H1 (cell line): ENCODE measurements at regions not wholly inside any gene's neighbourhood (a gene's known extent, or its start where the extent isn't known, plus 50 kb on each side); places are given as distances from the start of the nearest gene placed in this dataset.

ENCODE experiments used
- CTCF ChIA-PET: fragments of 300-600 bp; sonication (Branson Sonifier 250); formaldehyde crosslinking; loops from one replicate; lab custom pipeline; 2021; ENCODE audit not compliant: partially characterized antibody; lab: Charles Lee
- POLR2A ChIA-PET: fragments of 300-600 bp; sonication (Branson Sonifier 250); formaldehyde crosslinking; loops from one replicate; lab custom pipeline; 2021; ENCODE audit warnings: inconsistent platforms; ENCODE audit not compliant: partially characterized antibody; lab: Charles Lee
- DNase-seq, 2 experiments: peaks; one replicate each; pipeline versions ENCODE4 v3.0.0 to v3.0.0-alpha.2; 2010 to 2022; ENCODE audit warnings: low spot score in 2 of 2, low read depth in 1 of 2, mixed read lengths in 1 of 2
- FAIRE-seq: peaks from 2 replicates; lab custom pipeline; 2011; peaks lifted over from hg19 to GRCh38; lab: Jason Lieb, UNC
- H2AFZ ChIP-seq: 2 replicates; pipeline ENCODE4 v1.8.1; 2012; ENCODE audit warnings: low read length, inconsistent platforms
- H2AK5ac ChIP-seq: 2 replicates; pipeline ENCODE4 v1.6.1; 2013; ENCODE audit warnings: low read depth, low read length
- H2BK120ac ChIP-seq: replicated peaks from 2 replicates; pipeline ENCODE3; 2013; ENCODE audit warnings: low read depth, low read length, inconsistent platforms
- H2BK12ac ChIP-seq: 2 replicates; pipeline ENCODE4 v1.6.1; 2013; ENCODE audit warnings: low read depth, low read length
- H2BK15ac ChIP-seq: 2 replicates; pipeline ENCODE4 v1.6.1; 2013; ENCODE audit warnings: low read length
- H2BK20ac ChIP-seq: 2 replicates; pipeline ENCODE4 v1.6.1; 2013; ENCODE audit warnings: low read length
- H2BK5ac ChIP-seq: 2 replicates; pipeline ENCODE4 v1.6.1; 2013; ENCODE audit warnings: low read depth, low read length
- H3K14ac ChIP-seq: 2 replicates; pipeline ENCODE4 v1.6.1; 2013; ENCODE audit warnings: inconsistent platforms; ENCODE audit not compliant: insufficient read length
- H3K18ac ChIP-seq: 2 replicates; pipeline ENCODE4 v1.6.1; 2013; ENCODE audit warnings: low read length; ENCODE audit errors: extremely low read depth
- H3K23ac ChIP-seq: 2 replicates; pipeline ENCODE4 v1.6.1; 2013; ENCODE audit warnings: inconsistent platforms; ENCODE audit not compliant: insufficient read length
- H3K23me2 ChIP-seq: 2 replicates; pipeline ENCODE4 v1.6.1; 2013; ENCODE audit warnings: low read depth, low read length
- H3K27ac ChIP-seq: 2 replicates; pipeline ENCODE4 v1.6.1; 2011; ENCODE audit warnings: low read depth, low read length, inconsistent platforms
- H3K27me3 ChIP-seq, 4 experiments: replicated peaks in 1 of 4; 1 replicate in 1 of 4; 2 replicates in 3 of 4; pipeline versions ENCODE4 v1.6.1 to v1.8.1; 2011 to 2013; ENCODE audit warnings: low read length in 3 of 4, mild to moderate bottlenecking in 3 of 4, inconsistent platforms in 2 of 4, mixed read lengths in 2 of 4, moderate library complexity in 1 of 4; ENCODE audit not compliant: control insufficient read depth in 3 of 4, insufficient read depth in 3 of 4; ENCODE audit errors: extremely low read depth in 1 of 4
- H3K36me3 ChIP-seq, 4 experiments: 2 replicates each; pipeline versions ENCODE4 v1.6.1 to v1.8.1; 2011 to 2013; ENCODE audit warnings: mild to moderate bottlenecking in 4 of 4, low read length in 3 of 4, moderate library complexity in 2 of 4, control low read depth in 1 of 4, inconsistent platforms in 1 of 4; ENCODE audit not compliant: insufficient read depth in 4 of 4, control insufficient read depth in 2 of 4
- H3K4ac ChIP-seq: replicated peaks from 2 replicates; pipeline ENCODE3; 2013; ENCODE audit warnings: low read length, low read depth, mixed read lengths, inconsistent platforms; ENCODE audit not compliant: insufficient read length
- H3K4me1 ChIP-seq, 4 experiments: replicated peaks in 1 of 4; 1 replicate in 1 of 4; 2 replicates in 3 of 4; pipeline versions ENCODE4 v1.6.1 to v1.8.1; 2011 to 2013; ENCODE audit warnings: low read length in 3 of 4, inconsistent platforms in 2 of 4, mixed read lengths in 1 of 4; ENCODE audit not compliant: insufficient read depth in 4 of 4, control insufficient read depth in 3 of 4
- H3K4me2 ChIP-seq, 2 experiments: 2 replicates each; pipeline versions ENCODE4 v1.6.1 to v1.8.1; 2011 to 2013; ENCODE audit warnings: low read depth in 2 of 2, low read length in 2 of 2, control low read depth in 1 of 2, inconsistent platforms in 1 of 2, mild to moderate bottlenecking in 1 of 2; ENCODE audit not compliant: insufficient read depth in 1 of 2
- H3K4me3 ChIP-seq, 4 experiments: fragments of 200-600, 300-600 bp in 1 of 4; sonication (generic), shearing (Covaris generic), sonication (Bioruptor Twin) in 1 of 4; 2 replicates each; pipeline versions ENCODE4 v1.5.1 to v1.8.1; 2011 to 2016; ENCODE audit warnings: low read length in 4 of 4, low read depth in 3 of 4, control low read depth in 2 of 4, inconsistent platforms in 2 of 4, mild to moderate bottlenecking in 2 of 4, mixed read lengths in 1 of 4, moderate library complexity in 1 of 4; ENCODE audit not compliant: insufficient read depth in 2 of 4; ENCODE audit errors: extremely low read depth in 1 of 4
- H3K56ac ChIP-seq: replicated peaks from 2 replicates; pipeline ENCODE3; 2013; ENCODE audit warnings: low read depth, mild to moderate bottlenecking, mixed read lengths, low read length, inconsistent platforms; ENCODE audit not compliant: insufficient read length
- H3K79me1 ChIP-seq: 2 replicates; pipeline ENCODE4 v1.6.1; 2013; ENCODE audit warnings: low read depth, low read length, control low read depth
- H3K79me2 ChIP-seq, 2 experiments: 2 replicates each; pipeline versions ENCODE4 v1.6.1 to v1.8.1; 2012 to 2013; ENCODE audit warnings: low read length in 2 of 2, mild to moderate bottlenecking in 2 of 2, inconsistent platforms in 1 of 2; ENCODE audit not compliant: insufficient read depth in 2 of 2, control insufficient read depth in 1 of 2
- H3K9ac ChIP-seq, 4 experiments: replicated peaks in 1 of 4; 1 replicate in 1 of 4; 2 replicates in 3 of 4; pipeline versions ENCODE4 v1.6.1 to v1.8.1; 2011 to 2013; ENCODE audit warnings: low read depth in 3 of 4, low read length in 3 of 4, control low read depth in 2 of 4, mild to moderate bottlenecking in 2 of 4, moderate library complexity in 2 of 4, inconsistent platforms in 1 of 4; ENCODE audit errors: extremely low read depth in 1 of 4
- H3K9me3 ChIP-seq, 2 experiments: 2 replicates each; pipeline versions ENCODE4 v1.6.1 to v1.8.1; 2012 to 2013; ENCODE audit warnings: mild to moderate bottlenecking in 2 of 2, moderate library complexity in 2 of 2, control low read depth in 1 of 2, inconsistent platforms in 1 of 2, low read depth in 1 of 2, low read length in 1 of 2, mixed read lengths in 1 of 2; ENCODE audit not compliant: insufficient read depth in 2 of 2
- H4K20me1 ChIP-seq, 2 experiments: replicated peaks in 1 of 2; 2 replicates each; pipeline versions ENCODE3 to v1.8.1; 2011 to 2013; ENCODE audit warnings: inconsistent platforms in 2 of 2, low read length in 2 of 2, mild to moderate bottlenecking in 1 of 2; ENCODE audit not compliant: insufficient read depth in 2 of 2, control insufficient read depth in 1 of 2
- H4K5ac ChIP-seq: 2 replicates; pipeline ENCODE4 v1.6.1; 2013; ENCODE audit warnings: low read length, low read depth, mixed read lengths, inconsistent platforms; ENCODE audit not compliant: insufficient read length
- H4K8ac ChIP-seq: 2 replicates; pipeline ENCODE4 v1.8.0; 2013; ENCODE audit warnings: mild to moderate bottlenecking, moderate library complexity, low read length, inconsistent platforms; ENCODE audit not compliant: insufficient read depth; ENCODE audit errors: extremely low read depth
- H4K91ac ChIP-seq: replicated peaks from 2 replicates; pipeline ENCODE3; 2013; ENCODE audit warnings: low read length, mixed read lengths, inconsistent platforms; ENCODE audit not compliant: insufficient read length
- CEBPB ChIP-seq: IDR thresholded peaks from 2 replicates; pipeline ENCODE4 v1.6.1; 2012; ENCODE audit warnings: low read depth, low read length
- CREB1 ChIP-seq: IDR thresholded peaks from 2 replicates; pipeline ENCODE4 v1.6.1; 2012; ENCODE audit warnings: inconsistent platforms
- FOSL1 ChIP-seq: IDR thresholded peaks from 2 replicates; pipeline ENCODE4 v1.6.1; 2011; ENCODE audit warnings: mild to moderate bottlenecking, low read depth, low read length, moderate library complexity; ENCODE audit not compliant: insufficient read depth
- HDAC6 ChIP-seq: IDR thresholded peaks from one replicate; pipeline ENCODE4 v1.7.1; 2012; ENCODE audit warnings: low read depth, mild to moderate bottlenecking, inconsistent platforms, low read length, moderate library complexity
- JUND ChIP-seq: IDR thresholded peaks from 2 replicates; pipeline ENCODE4 v1.6.1; 2011; ENCODE audit warnings: mild to moderate bottlenecking, improper control_type of control experiment, low read length
- KDM4A ChIP-seq: IDR thresholded peaks from one replicate; pipeline ENCODE4 v1.7.1; 2012; ENCODE audit warnings: low read depth, mild to moderate bottlenecking, moderate library complexity, low read length, inconsistent platforms; ENCODE audit not compliant: severe bottlenecking
- POU5F1 ChIP-seq: IDR thresholded peaks from 2 replicates; pipeline ENCODE4 v1.6.1; 2011; ENCODE audit warnings: low read depth, mild to moderate bottlenecking, low read length, moderate library complexity
- SP1 ChIP-seq: IDR thresholded peaks from 2 replicates; pipeline ENCODE4 v1.6.1; 2011; ENCODE audit warnings: low read depth, low read length
- WGBS, 2 experiments: shearing (Covaris generic) in 1 of 2; methylation state at CpG; one replicate each; pipeline versions ENCODE4 v1.1.6 to v1.1.7; 2013 to 2015; ENCODE audit warnings: low lambda C conversion rate in 2 of 2, mixed read lengths in 2 of 2, inconsistent platforms in 1 of 2, low coverage in 1 of 2, missing lambda C conversion rate in 1 of 2; ENCODE audit not compliant: insufficient replicate concordance in 2 of 2, insufficient coverage in 1 of 2, insufficient read length in 1 of 2; ENCODE audit errors: extremely low coverage in 1 of 2, missing lambda C conversion rate in 1 of 2; 5-methylcytosine and 5-hydroxymethylcytosine counted together
- TF ChIP-seq, protein P1 (sequence below): IDR thresholded peaks from 2 replicates; pipeline ENCODE4 v1.6.1; 2011; ENCODE audit warnings: low read length, improper control_type of control experiment
- TF ChIP-seq, protein P2 (sequence below): IDR thresholded peaks from 2 replicates; pipeline ENCODE4 v1.6.1; 2011; ENCODE audit warnings: low read depth, mild to moderate bottlenecking, low read length; ENCODE audit not compliant: insufficient read depth
- TF ChIP-seq, protein P3 (sequence below), 3 experiments: IDR thresholded peaks; 1 replicate in 2 of 3; 2 replicates in 1 of 3; pipeline versions ENCODE4 v1.5.1 to v1.6.1; 2011; ENCODE audit warnings: low read length in 3 of 3, mild to moderate bottlenecking in 3 of 3, inconsistent platforms in 2 of 3, low read depth in 1 of 3, moderate library complexity in 1 of 3; ENCODE audit not compliant: insufficient read depth in 1 of 3; ENCODE audit errors: control extremely low read depth in 1 of 3

DNA sequence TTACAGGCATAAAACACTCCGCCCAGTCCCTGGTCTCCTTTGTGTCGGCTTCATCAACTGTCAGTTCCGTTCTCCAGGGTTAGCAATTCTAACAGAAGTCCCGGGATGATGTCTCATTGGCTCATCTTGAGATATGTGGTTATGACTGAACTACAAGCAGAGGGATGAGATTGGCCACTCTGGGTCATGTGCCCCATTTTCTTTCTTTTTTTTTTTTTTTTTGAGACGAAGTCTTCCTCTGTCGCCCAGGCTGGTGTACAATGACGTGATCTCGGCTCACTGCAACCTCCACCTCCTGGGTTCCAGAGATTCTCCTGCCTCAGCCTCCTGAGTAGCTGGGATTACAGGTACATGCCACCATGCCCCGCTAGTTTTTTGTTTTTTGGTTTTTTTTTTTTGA lies 95.4 kb upstream of the MRI1 start:
- FAIRE-seq, result no peak
- H4K8ac ChIP-seq, result no peak overlapping the region
- DNase-seq, result no peak
- no peak overlapping the region for H3K9ac ChIP-seq
- no peak overlapping the region for H3K4me2 ChIP-seq
- no peaks in the 10 kb centered on the region for H3K4me1 ChIP-seq
- H3K36me3 ChIP-seq, result no peaks in the 10 kb centered on the region
- no peak overlapping the region for H2BK12ac ChIP-seq
- no peak overlapping the region for H3K18ac ChIP-seq
- H3K23me2 ChIP-seq, result no peaks in the 10 kb centered on the region
- 91% methylated on average over 9 of the region's 9 CpGs; no CpG with 5 or more reads in 1 of the 2 experiments for WGBS, 2 experiments
- no peaks in the 10 kb centered on the region for H4K20me1 ChIP-seq
- H2BK15ac ChIP-seq, result no peak overlapping the region
- peaks cover 4 to 8% of the 10 kb centered on the region in 2 experiments; a peak in 2 of 4 replicates for H3K9me3 ChIP-seq
- no peak overlapping the region for H3K4me3 ChIP-seq
- no peak overlapping the region for H3K56ac ChIP-seq
- no peak overlapping the region for H2BK20ac ChIP-seq
- ChIA-PET POLR2A (no interaction called here), CTCF (interaction anchor here (1.7 kb wide), 1 partner anchor 11 kb away, joined by 6 read pairs; no protein-coding TSS in a partner anchor)
- H4K5ac ChIP-seq, result no peak overlapping the region
- no peak overlapping the region for H2BK120ac ChIP-seq
- H3K23ac ChIP-seq, result no peak overlapping the region
- no peak overlapping the region for H3K14ac ChIP-seq
- no peak overlapping the region for H2AK5ac ChIP-seq
- no peak overlapping the region for H3K4ac ChIP-seq
- no peaks in the 10 kb centered on the region for H3K79me2 ChIP-seq
- no peak overlapping the region for H2AFZ ChIP-seq
- H4K91ac ChIP-seq, result no peak overlapping the region
- H3K27ac ChIP-seq, result no peak overlapping the region
- H3K79me1 ChIP-seq, result no peaks in the 10 kb centered on the region
- H3K27me3 ChIP-seq, result no peaks in the 10 kb centered on the region; a peak in 1 of 7 replicates
- H2BK5ac ChIP-seq, result no peak overlapping the region
- TF ChIP-seq POU5F1, result no peak
- no peak for TF ChIP-seq SP1
- TF ChIP-seq HDAC6, result no peak
- TF ChIP-seq CEBPB, result no peak
- no peak for TF ChIP-seq JUND
- TF ChIP-seq, protein P1, sequence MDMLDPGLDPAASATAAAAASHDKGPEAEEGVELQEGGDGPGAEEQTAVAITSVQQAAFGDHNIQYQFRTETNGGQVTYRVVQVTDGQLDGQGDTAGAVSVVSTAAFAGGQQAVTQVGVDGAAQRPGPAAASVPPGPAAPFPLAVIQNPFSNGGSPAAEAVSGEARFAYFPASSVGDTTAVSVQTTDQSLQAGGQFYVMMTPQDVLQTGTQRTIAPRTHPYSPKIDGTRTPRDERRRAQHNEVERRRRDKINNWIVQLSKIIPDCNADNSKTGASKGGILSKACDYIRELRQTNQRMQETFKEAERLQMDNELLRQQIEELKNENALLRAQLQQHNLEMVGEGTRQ, result no peak
- no peak for TF ChIP-seq FOSL1
- TF ChIP-seq, protein P2, sequence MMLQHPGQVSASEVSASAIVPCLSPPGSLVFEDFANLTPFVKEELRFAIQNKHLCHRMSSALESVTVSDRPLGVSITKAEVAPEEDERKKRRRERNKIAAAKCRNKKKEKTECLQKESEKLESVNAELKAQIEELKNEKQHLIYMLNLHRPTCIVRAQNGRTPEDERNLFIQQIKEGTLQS, result no peak
- TF ChIP-seq, protein P3, sequence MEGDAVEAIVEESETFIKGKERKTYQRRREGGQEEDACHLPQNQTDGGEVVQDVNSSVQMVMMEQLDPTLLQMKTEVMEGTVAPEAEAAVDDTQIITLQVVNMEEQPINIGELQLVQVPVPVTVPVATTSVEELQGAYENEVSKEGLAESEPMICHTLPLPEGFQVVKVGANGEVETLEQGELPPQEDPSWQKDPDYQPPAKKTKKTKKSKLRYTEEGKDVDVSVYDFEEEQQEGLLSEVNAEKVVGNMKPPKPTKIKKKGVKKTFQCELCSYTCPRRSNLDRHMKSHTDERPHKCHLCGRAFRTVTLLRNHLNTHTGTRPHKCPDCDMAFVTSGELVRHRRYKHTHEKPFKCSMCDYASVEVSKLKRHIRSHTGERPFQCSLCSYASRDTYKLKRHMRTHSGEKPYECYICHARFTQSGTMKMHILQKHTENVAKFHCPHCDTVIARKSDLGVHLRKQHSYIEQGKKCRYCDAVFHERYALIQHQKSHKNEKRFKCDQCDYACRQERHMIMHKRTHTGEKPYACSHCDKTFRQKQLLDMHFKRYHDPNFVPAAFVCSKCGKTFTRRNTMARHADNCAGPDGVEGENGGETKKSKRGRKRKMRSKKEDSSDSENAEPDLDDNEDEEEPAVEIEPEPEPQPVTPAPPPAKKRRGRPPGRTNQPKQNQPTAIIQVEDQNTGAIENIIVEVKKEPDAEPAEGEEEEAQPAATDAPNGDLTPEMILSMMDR (IDR thresholded peaks at IDR 0.05; ENCODE audit: control extremely low read depth in 1 of 3, insufficient read depth in 1 of 3, low read depth in 1 of 3, low read length in 3 of 3), result no peak
- no peak for TF ChIP-seq CREB1
- no peak for TF ChIP-seq KDM4A
